NCI-H226 (cell line): ENCODE measurements at regions not wholly inside any gene's neighbourhood (a gene's known extent, or its start where the extent isn't known, plus 50 kb on each side); places are given as distances from the start of the nearest gene placed in this dataset.
"Not testable (repeated sequence)": the region's sequence is repeated elsewhere in the genome, so short reads cannot be mapped to it uniquely, and the experiment has no call there.

Experiments
- DNase-seq: peaks from one replicate; pipeline ENCODE4 v3.0.0-alpha.2; 2015

DNA sequence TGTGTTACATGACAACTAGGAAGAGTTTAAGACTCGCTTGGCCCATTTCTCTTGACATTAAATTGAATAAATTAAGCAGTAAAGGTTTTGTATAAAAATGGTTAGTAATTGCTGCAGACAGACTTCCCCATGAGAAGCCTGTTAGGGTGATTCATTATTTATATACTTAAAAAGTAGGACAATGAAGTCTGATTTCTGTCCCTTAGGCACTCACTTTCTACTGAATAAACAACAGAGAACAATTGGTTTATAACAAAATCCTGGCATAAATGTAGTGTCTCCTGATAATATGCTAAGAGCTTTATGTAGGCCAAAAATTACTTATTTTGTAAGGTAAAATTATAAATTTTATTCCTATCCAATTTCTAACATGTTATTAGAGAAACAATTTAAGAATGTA is 2138.5 kb upstream of the PCDH20 start:
- no peak for DNase-seq

DNA sequence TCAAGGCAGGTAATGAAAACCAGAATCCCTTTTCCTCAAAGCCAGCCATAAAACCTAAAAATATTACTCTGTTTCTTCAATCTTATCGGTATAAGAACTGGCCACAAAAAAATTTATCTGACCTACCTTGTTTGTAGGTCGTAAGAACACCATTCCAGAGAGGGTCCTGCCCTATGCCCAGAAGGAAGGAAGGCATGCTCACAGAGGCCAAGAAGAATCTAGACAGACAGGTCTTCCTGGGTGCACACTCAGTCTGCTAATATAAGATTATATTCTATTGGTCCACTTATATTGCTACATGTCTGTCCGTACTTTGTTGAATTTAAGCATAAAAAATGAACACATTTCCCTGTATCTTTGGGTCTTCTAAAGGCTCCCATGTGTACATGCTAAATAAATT is 2136.1 kb upstream of the PCDH20 start:
- DNase-seq = no peak

DNA sequence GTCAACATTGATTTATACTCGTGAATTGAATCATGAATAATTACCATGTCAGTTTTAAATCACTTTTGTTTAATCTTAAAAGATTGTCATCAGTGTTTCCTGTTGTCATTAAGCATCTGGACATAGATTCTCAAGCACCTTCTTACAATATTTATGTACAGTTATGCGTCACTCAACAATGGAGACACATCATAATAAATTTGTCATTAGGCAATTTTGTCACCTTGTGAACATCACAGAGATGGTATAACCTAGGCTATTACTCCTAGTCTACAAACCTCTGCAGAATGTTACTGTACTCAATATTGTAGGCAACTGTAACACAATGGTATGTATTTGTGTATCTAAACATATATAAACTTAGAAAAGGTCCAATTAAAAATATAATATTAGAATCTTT is 2130.9 kb upstream of the PCDH20 start:
- DNase-seq = no peak

DNA sequence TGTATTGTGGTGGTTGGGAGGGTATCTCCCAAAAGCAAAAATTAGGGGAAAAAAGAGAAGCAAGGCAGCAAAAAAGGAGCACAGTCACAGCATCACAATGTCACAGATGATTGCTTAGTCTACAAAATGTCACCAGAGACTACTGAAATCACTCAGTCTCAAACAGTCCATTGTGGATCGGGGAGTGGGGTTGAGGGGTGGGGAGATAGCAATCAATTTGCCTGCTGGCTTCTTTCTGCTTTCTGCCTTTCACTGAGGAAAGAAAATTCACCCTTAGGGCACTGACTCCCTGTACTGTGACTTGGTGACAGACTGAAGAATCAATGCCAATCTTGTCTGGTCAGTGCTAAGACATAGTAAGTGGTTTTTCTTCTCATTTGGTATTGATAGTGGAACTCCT is 2127.1 kb upstream of the PCDH20 start:
- no peak for DNase-seq

DNA sequence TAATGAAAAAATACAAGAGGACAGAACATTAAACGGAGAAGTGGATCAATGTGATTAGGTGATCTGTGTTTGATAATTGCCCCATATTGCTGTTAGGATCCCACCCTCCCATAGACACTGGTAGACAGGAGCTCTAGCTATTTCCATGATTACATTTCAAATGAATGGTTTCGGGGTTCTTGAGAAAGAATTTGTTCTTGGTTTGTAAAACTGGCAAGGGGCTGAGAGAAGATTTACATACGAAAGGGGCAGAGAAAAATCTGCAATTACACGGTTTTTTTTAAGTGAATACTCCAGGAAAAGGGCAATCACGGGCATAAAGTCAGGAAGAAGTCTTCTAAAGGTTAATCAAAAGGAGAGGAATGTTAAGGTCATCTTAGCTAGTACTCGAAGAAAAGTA is 2125.7 kb upstream of the PCDH20 start:
- no peak for DNase-seq

DNA sequence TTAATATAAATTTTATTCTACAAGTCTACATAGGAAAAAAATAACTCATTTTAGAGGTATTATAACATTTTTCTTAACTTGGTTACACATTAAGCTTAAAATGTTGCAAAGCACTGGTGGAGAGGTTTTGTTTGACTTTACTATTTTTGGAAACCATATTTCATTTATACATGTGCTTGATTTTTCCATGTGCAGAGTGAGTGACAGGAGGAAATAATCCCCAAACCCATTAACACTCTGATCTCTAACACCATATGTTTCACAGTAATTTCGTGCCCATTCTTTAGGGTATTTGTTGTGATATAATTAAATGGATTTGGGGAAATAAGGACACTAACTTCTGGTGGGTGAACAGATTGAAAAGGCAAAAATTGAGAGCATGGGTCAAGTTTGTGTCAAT is 2124.4 kb upstream of the PCDH20 start:
- no peak for DNase-seq

DNA sequence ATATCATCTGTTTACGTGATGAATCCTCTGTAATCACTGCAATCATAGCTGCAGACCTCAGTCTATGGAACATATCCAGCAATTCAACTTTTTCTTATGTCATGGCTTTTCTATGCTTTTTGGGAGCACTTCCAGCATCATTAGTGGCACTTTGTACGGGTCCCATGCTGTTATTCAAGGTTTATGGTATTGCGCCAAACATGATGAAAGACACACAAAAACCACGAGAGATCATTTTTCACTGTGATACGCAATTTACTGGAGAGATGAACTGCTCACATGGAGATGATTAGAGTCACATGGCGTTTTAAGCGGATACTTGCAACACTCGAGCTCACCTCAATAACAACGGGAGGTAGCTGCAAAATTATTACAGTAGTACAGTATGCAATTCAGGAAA is 2101.7 kb upstream of the PCDH20 start:
- DNase-seq = peak; percentile 5

DNA sequence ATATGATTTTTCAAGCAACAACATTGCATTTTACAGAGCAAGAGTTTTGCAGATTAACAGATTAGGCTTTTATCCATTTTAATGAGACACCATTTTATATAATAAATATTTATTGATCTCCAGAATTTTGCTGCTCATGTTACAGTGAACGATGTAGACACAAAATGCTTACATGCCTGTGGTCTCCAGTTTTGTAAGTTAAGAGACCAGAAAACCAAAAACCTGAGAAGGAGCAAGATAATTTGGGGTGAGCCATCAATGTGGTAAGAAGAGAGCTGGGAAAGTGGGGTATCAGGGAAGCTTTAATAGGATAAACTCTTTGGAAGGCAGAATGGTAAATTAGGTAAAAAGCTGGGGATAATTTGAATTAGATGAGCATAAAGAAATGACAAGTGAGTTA is 2100.5 kb upstream of the PCDH20 start:
- DNase-seq = no peak

DNA sequence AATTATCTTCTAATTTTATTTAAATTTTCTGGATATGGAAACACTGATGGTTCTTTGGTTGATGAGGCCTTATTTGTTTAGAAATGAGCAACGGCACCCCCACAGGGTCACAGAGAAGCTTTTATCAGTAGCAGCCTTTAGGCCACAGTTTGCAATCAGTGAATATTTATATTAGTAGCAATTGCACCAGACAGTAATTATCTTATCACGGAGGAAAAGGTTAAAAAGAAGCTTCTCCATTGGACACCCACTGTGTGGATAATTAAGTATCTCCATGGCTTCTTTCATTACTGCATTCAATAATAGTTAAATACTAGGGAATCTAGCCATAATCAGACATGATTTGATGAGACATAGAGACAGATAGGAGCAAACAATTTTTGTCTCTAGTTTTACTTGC is 2099.2 kb upstream of the PCDH20 start:
- no peak for DNase-seq

DNA sequence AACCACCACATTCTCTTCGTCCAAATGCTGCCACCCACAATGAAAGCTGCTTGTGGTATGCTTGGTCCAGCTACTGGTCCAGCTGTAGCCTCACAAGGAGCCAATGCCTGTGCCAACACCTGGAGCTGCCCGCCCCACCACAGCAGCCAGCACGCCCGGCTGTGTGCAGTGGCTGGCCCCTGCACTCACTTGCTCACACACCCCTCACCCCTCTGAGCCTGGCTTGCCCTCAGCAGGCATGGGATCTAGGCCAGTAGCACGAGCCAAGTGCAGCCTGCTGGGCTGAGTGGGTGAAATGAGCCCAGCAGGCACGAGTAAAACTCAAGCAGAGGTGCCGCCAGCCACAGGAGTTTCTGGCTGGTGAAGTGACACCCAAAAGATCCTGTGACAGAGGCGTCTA is 2096.4 kb upstream of the PCDH20 start:
- DNase-seq = no peak

DNA sequence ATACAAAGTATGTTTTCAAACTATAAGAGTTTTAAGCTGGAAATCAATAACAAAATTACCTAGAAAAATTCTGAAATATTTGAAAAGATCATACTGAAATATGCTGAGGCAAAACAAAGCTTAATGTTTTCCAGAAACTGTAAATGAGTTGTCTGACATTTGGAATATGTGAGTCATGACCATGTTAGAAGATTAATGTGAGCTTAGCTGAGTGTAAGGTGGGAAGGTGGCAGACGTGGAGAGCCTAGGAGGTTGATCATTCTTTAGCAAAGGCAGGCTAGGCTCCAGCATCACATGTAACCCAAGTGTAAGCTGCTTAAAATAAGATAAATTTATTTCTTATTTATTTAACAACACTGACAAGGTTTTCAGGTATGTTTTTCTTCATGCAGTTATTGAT is 2086.1 kb upstream of the PCDH20 start:
- peak; percentile 44 for DNase-seq

DNA sequence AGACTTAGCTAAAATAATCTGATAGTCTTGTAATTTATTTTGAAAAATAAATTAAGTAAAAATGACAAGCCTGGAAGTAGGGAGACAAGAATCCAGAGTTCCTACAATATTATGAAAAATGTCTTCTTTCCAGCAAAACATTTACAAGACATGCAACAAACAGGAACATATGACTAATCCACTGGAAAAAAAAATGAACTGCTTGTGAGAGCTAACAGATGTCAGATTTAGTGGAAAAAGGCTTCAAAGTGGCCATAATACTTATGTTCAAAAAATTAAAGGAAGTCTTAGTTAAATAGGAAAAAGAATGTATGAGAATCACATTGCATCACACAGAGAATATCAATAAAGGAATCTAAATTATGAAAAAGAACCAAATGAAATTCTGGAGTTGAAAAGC is 2082.0 kb upstream of the PCDH20 start:
- no peak for DNase-seq

DNA sequence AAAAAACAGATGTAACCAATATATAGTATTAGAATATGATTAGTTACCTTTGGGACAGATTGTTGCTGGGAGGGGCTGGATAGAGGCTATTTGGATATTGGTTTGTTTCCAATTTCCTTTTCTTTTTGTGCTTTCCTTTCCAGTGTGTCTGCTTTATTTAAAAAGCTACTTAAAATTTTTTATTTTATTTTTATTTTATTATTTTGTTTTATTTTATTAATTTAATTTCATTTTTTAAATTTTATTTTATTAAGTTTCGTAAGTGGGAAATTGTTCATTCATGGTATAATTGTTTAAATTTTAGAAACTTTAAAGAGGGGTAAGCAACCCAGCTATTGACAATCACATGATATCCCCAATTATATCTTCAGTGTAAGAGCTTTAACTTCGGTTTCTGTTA is 2077.0 kb upstream of the PCDH20 start:
- no peak for DNase-seq

DNA sequence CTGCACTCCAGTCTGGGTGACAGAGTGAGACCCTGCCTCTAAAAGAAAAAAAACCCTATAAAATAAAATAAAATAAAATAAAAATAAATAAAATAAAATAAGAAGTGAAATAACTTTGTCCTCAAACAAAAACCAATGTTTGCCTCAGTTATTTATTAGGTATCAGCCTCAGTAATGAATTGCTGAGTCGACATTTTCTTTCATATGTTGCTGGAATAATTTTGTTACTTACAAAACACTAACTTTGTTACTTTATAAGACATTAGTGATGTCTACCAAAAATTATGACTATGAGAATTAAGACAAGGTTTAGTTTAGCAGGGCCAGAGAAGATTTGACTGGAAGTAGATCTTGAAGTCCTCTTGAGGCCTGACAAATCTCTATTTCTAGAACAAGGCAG is 2074.5 kb upstream of the PCDH20 start:
- no peak for DNase-seq

DNA sequence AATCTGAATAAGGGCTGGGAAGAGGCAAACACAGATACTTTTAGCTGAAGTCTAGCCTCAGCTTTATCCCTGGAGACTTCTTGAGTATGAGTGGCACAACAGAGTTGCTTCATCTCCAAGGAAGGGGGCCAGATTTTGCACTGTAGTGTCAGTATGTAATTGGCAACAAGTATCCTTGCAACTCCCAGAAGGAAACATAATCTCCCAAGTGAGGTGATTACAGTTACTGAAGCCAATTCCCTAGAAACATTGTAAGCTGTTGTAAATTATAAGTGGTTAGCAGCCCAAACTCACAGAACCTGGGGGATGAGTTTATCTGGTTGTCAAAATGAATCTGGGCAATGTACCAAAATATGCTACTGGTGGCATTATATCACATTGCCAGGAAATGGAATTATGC is 2065.7 kb upstream of the PCDH20 start:
- peak; percentile 82 for DNase-seq

DNA sequence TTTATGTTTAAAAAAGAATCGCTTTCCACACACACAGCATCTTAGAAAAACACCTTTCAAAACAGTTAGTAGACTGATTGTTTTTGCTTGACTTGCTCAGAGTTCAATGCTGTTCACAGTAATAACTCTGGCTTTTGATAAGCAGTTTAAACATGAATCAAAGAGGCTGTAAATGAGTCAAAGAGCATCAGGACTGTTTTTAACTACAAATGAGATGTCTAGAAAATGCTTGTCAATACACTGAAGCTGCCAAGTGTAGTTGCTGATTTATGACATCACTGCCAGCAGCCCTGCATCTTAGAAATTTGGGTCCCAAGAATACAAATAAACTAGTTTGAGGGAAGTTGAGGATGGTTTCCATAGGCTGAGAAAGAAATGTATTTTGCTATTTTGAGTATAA is 2057.1 kb upstream of the PCDH20 start:
- DNase-seq = no peak

DNA sequence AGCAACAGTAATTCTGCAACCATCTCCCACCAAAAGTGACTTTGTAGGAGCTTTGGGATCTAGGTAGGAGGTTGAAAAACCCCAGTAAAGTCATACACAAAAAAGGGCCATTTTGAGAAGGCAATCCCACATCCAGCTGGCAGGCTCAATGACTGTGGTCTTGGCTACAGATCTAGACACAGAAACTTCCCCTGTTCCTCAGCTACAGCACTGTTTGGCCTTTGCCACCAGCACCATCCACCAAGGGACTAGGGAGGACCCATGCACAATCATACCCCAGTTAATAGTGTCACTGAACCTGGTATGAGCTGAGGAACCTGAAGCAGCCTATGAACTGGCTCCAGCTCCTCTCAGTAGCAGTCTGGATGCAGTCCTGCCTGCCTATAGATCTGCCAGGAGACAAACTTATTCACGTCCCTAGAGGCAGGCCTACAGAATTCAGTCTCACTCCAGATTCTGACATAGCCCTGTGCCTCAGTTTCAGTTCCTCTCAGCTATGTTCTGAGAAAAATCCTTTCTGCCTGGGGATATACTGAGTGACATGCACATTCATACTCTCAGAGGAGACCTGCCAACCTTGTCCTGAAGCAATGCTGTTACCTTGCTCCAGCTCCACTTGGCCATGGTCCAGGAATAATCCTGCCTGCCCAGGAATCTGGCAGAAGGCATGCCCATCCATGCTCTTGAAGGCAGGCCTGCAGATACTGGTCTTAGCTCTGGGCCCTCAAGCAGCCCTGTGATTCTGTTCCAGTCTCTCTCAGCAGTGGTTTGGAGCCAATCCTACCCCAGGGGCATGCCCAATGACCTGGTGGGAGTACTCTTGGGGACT is 2048.3 kb upstream of the PCDH20 start:
- DNase-seq = no peak

DNA sequence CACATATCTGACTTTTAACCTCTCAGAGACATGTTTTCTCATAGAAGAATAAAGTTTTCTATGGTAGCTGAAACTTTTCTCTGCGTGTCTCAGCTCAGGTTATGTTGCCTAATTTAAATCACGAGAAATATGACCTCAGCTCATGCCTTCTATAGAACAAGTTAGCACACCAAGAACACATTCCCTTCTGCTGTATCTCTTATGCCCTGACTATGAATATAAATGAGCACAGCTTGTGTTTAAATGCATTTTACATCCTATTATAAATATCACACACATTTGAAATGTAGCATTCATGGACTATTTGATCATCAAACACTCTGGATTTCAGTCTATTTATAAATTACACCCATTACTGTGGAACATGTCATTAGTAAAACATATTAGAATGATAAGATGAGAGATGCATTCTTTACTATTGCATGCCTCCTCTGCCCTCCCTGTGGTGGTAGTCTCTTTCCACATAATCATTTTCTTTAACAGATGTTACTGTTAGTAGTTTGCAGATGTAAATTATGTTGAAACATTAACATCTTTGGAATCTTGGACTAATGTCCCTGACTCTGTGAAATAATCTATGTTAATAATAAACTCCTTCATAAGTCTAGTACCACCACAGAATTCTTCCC is 2044.9 kb upstream of the PCDH20 start:
- DNase-seq = no peak

DNA sequence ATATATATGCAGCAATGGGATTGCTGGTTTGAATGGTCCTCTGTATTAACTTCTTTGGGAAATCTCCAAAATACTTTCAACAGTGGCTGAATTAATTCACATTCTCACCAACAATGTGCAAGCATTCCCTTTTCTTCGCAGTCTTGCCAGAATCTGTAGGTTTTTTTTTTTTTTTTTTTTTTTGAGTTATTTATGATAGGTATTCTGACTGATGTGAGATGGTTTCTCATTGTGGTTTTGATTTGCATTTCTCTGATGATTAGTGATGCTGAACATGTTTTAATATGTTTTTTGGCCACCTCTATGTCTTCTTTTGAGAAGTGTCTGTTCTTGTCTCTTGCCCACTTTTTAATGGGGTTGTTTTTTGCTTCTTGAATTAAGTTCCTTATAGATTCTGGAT is 2041.5 kb upstream of the PCDH20 start:
- DNase-seq = no peak

DNA sequence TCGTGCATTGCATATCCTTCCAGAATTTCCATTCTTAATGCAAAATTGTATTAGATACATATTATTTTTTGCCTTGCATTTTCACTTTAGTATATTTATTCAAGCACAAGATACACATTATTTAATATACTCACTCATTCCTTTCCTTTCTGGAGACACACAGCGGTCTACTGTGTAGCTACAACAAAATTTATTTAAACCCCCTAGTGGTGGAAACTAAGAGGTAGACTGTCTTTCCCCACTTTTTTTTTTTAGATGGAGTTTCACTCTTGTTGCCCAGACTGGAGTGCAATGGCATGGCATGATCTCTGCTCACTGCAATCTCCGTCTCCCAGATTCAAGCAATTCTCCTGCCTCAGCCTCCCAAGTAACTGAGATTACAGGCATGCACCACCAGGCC is 2040.3 kb upstream of the PCDH20 start:
- DNase-seq = no peak

DNA sequence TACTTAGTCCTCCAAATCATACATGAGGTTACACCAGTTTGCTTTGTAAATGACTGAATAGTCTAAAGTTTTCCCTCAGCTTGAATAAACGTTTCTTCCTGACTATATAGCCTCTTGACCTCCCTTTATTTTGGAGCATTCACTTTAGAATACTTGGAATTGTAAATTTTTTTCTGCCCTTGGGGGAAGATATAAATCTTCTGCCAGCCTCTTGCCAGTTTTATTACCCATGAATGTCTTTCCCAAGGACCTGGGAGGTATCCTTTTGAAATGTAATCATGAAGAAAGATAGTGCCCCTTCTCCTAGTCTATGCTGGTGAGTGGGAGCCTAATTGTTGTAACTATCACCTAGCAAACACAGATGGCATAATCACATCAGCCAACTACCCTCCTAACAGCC is 2033.9 kb upstream of the PCDH20 start:
- peak; percentile 76 for DNase-seq

DNA sequence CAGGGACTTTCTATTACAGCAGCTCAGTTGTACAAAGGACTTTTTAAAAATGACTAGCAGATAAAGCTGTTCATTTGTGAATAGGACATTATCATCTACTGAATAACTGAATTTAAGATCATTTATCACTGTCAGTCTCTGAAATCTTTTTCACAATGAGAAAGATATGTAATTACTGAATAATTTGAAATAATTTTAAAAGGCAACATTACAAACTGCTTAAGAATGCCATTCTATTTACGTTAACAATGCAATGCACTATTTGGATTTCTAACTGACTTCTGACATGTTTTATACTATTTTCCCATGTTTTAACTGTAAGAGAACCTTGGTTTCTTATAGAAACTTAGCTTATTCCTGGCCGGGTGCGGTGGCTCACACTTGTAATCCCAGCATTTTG is 2033.0 kb upstream of the PCDH20 start:
- DNase-seq = no peak

DNA sequence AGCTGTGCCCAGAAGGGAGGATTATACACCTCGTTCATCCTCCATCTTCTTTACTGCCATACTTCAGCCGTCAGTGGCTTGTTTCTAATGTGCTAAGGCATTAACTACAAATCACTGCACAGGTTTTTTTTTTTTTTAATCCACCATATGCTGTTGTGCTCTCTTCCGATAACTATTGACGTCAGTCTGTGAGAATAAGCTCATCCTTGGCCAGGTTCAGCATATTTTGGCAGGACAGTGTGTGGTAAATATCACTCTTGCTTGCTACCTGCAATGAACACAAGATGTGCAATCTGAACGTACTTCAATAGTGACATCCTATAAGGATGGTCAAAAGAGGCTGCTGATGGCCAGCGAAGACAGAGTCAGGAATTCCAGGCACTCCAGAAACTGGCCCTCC is 2030.7 kb upstream of the PCDH20 start:
- DNase-seq = no peak

DNA sequence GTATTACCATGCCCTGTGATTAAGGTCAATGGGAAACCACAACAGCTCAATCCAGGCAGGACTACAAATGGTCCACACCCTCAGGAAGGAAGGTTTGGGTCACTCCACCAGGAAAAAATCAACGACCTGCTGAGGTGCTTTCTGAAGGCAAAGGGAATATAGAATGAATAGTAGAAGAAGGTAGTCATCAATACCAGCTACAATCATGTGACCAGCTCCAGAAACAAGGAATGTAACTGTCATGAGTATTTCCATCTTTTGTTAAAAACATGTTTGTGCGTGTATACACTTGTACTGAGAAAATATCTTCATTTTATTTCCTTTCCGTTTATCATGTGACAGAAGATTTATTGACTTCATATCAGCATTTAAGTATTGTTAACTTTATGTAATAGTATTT is 2028.6 kb upstream of the PCDH20 start:
- DNase-seq = not testable (repeated sequence)

DNA sequence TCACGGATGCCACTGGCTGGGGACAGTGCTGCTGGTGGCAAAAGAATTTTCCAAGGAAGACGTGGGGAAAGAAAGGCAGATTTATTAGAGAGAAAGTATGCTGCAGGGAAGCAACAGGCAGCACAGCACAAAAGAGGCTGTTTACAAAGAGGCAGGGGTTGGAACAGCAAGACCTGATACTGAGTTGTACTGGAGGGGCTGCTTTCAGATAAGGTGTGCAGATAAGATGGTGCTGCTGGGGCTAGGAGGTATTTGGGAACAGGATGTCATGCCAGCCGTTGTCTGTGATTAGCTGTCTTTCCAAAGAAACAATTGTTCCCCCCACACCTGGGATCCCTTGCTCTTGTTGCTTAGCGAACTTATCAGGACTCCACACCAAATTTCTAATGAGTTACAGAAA is 2023.3 kb upstream of the PCDH20 start:
- peak; percentile 3 for DNase-seq
